Lower leg skin (tissue), 4 donors: ENCODE measurements at regions not wholly inside any gene's neighbourhood (a gene's known extent, or its start where the extent isn't known, plus 50 kb on each side); places are given as distances from the start of the nearest gene placed in this dataset.

ENCODE experiments used
- DNase-seq, 2 donors: peaks; one replicate each; pipeline ENCODE4 v3.0.0-alpha.2; 2019; ENCODE audit warnings: low spot score in 2 of 2
- H3K4me3 ChIP-seq: fragments of 200-600 bp; sonication (generic); 2 replicates; pipeline ENCODE4 v1.5.1; 2017; ENCODE audit warnings: mild to moderate bottlenecking, low read depth; ENCODE audit not compliant: poor library complexity, severe bottlenecking
- CTCF ChIP-seq, 3 donors: fragments of 450-650 bp; IDR thresholded peaks; one replicate each; pipeline ENCODE4 v1.5.1; 2016; ENCODE audit warnings: antibody characterized with exemption in 3 of 3, mild to moderate bottlenecking in 3 of 3, moderate library complexity in 2 of 3
- POLR2A ChIP-seq, 2 donors: fragments of 450-650 bp; IDR thresholded peaks; one replicate each; pipeline ENCODE4 v1.6.1; 2016 to 2017; ENCODE audit warnings: antibody characterized with exemption in 2 of 2, mild to moderate bottlenecking in 1 of 2, moderate library complexity in 1 of 2
- WGBS, 2 donors: methylation state at CpG; one replicate each; pipeline ENCODE4 v1.1.5; 2018; 5-methylcytosine and 5-hydroxymethylcytosine counted together
- intact Hi-C: fragments of 100-400 bp; cut with DNase I; formaldehyde crosslinking; loops from one replicate; pipeline ENCODE4 v1.15.0; 2023; ENCODE audit warnings: low total_unique reads

GRCh38 chr13:99740251-99740979, 231.2 kb downstream of the ZIC5 start:
- WGBS, 2 donors: 70% methylated on average over 17 of the region's 17 CpGs
- H3K4me3 ChIP-seq: no peak overlapping the region
- intact Hi-C loops: no loop called here
- no peak for TF ChIP-seq CTCF (IDR thresholded peaks at IDR 0.05)
- no peak for DNase-seq

- 60 to 71% methylated on average over 4 of the region's 4 CpGs for WGBS, 2 donors
- no peak for DNase-seq
- H3K4me3 ChIP-seq: no peak overlapping the region
- TF ChIP-seq POLR2A (IDR thresholded peaks at IDR 0.05) (no peak), CTCF (IDR thresholded peaks at IDR 0.05) (no peak)
- intact Hi-C loops: no loop called here
Observed at GRCh38 chr13:99738626-99739025, 232.9 kb downstream of the ZIC5 start.

- no peak overlapping the region for H3K4me3 ChIP-seq
- DNase-seq: no peak
- WGBS, 2 donors: 88 to 92% methylated on average over 8 of the region's 8 CpGs
- intact Hi-C loops: no loop called here
- TF ChIP-seq POLR2A (IDR thresholded peaks at IDR 0.05): no peak
- no peak for TF ChIP-seq CTCF (IDR thresholded peaks at IDR 0.05)
Observed at GRCh38 chr13:99737481-99738245, 233.9 kb downstream of the ZIC5 start.

DNA sequence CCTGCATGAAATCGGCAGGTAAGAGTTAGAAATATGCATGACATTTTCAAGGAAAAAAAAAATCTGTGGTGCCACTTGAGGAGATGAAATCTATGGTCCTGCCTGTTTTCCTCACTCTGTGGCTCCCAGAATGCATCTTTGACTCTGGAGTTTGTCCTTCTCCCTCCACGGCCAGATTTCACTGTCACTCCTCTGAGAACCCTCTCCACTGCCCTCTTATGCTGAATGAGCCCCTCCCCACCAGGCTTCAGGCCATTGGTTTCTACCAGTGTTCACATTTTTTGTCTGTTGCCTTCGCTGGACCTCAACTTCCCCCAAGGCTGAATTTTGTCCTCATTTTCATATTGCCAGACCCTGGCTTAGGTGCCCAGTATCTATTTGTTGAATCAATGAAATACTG, 235.0 kb downstream of the ZIC5 start:
- no peak overlapping the region for H3K4me3 ChIP-seq
- DNase-seq: no peak
- intact Hi-C loops: no loop called here
- TF ChIP-seq POLR2A (IDR thresholded peaks at IDR 0.05) (no peak), CTCF (IDR thresholded peaks at IDR 0.05) (no peak)
- WGBS, 2 donors: 85 to 90% methylated on average over 3 of the region's 3 CpGs

GRCh38 chr13:99734013-99734693, 232.9 kb downstream of the TM9SF2 start:
- DNase-seq: peak in 1 of 2 donors; percentile 4
- 70 to 79% methylated on average over 7 of the region's 7 CpGs for WGBS, 2 donors
- H3K4me3 ChIP-seq: no peak overlapping the region
- intact Hi-C loops: no loop called here
- TF ChIP-seq CTCF (IDR thresholded peaks at IDR 0.05) (no peak), POLR2A (IDR thresholded peaks at IDR 0.05) (no peak)
